ENCODE measurements at regions not wholly inside any gene's neighbourhood (a gene's known extent, or its start where the extent isn't known, plus 50 kb on each side); places are given as distances from the start of the nearest gene placed in this dataset.

GRCh38 chr3:153038779-153039178 is 123.2 kb upstream of the RAP2B start:
- TF ChIP-seq CTCF (IDR thresholded peaks at IDR 0.05; ENCODE audit: insufficient read depth, low read length), result no peak
- TF ChIP-seq POLR2AphosphoS5 (IDR thresholded peaks at IDR 0.05; ENCODE audit: low read depth), result no peak
- TF ChIP-seq, protein P1, sequence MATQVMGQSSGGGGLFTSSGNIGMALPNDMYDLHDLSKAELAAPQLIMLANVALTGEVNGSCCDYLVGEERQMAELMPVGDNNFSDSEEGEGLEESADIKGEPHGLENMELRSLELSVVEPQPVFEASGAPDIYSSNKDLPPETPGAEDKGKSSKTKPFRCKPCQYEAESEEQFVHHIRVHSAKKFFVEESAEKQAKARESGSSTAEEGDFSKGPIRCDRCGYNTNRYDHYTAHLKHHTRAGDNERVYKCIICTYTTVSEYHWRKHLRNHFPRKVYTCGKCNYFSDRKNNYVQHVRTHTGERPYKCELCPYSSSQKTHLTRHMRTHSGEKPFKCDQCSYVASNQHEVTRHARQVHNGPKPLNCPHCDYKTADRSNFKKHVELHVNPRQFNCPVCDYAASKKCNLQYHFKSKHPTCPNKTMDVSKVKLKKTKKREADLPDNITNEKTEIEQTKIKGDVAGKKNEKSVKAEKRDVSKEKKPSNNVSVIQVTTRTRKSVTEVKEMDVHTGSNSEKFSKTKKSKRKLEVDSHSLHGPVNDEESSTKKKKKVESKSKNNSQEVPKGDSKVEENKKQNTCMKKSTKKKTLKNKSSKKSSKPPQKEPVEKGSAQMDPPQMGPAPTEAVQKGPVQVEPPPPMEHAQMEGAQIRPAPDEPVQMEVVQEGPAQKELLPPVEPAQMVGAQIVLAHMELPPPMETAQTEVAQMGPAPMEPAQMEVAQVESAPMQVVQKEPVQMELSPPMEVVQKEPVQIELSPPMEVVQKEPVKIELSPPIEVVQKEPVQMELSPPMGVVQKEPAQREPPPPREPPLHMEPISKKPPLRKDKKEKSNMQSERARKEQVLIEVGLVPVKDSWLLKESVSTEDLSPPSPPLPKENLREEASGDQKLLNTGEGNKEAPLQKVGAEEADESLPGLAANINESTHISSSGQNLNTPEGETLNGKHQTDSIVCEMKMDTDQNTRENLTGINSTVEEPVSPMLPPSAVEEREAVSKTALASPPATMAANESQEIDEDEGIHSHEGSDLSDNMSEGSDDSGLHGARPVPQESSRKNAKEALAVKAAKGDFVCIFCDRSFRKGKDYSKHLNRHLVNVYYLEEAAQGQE (IDR thresholded peaks at IDR 0.05; ENCODE audit: insufficient replicate concordance, low read depth), result no peak
- TF ChIP-seq GABPA (IDR thresholded peaks at IDR 0.05; ENCODE audit: low read depth), result no peak
- no peak for TF ChIP-seq SPI1 (IDR thresholded peaks at IDR 0.05; ENCODE audit: borderline replicate concordance, low read depth)
